GM12891 (cell line): ENCODE measurements at regions not wholly inside any gene's neighbourhood (a gene's known extent, or its start where the extent isn't known, plus 50 kb on each side); places are given as distances from the start of the nearest gene placed in this dataset.

Experiments
- DNase-seq: peaks from one replicate; pipeline ENCODE4 v3.0.0; 2011; ENCODE audit warnings: low spot score; ENCODE audit not compliant: insufficient read length
- FAIRE-seq: peaks from 2 replicates; lab custom pipeline; 2011; peaks lifted over from hg19 to GRCh38; lab: Jason Lieb, UNC
- PAX5 ChIP-seq: IDR thresholded peaks from 2 replicates; pipeline ENCODE4 v1.6.1; 2011; ENCODE audit warnings: low read length, moderate library complexity, mild to moderate bottlenecking; ENCODE audit not compliant: insufficient read depth, severe bottlenecking
- POLR2A ChIP-seq: IDR thresholded peaks from 2 replicates; pipeline ENCODE4 v1.6.1; 2011; ENCODE audit warnings: low read depth, low read length, control low read depth
- POLR2AphosphoS5 ChIP-seq: IDR thresholded peaks from 2 replicates; pipeline ENCODE4 v1.6.1; 2011; ENCODE audit warnings: low read depth, low read length, control low read depth
- POU2F2 ChIP-seq: IDR thresholded peaks from 2 replicates; pipeline ENCODE4 v1.6.1; 2011; ENCODE audit warnings: low read depth, mild to moderate bottlenecking, control low read depth, low read length, moderate library complexity
- SPI1 ChIP-seq: IDR thresholded peaks from 2 replicates; pipeline ENCODE4 v1.6.1; 2011; ENCODE audit warnings: low read depth, low read length, control low read depth
- TAF1 ChIP-seq: IDR thresholded peaks from 2 replicates; pipeline ENCODE4 v1.6.1; 2011; ENCODE audit warnings: low read depth, low read length, control low read depth

DNA sequence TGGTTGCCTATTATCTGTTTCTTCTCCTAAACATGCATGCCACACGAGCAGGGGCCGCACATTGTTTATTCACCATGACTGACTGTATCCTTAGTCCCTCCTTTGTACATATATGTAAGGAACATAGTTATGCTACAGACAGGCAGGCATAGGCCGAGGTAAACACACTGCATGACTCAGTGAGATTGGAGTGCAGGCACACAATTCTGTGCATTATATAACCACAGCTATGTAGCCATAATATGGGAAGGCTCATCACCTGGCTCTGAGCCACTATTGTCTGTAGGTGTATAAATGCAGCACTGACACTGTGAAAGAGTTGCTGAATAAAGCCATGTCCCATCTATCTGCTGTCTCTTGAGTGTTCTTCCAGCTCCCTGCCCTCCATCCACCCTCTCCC is 431.6 kb downstream of the IDS start:
- no peak for TF ChIP-seq PAX5
- no peak for TF ChIP-seq POLR2AphosphoS5
- TF ChIP-seq SPI1, result no peak
- no peak for TF ChIP-seq TAF1
- no peak for TF ChIP-seq POLR2A
- FAIRE-seq (no peak), DNase-seq (no peak)

DNA sequence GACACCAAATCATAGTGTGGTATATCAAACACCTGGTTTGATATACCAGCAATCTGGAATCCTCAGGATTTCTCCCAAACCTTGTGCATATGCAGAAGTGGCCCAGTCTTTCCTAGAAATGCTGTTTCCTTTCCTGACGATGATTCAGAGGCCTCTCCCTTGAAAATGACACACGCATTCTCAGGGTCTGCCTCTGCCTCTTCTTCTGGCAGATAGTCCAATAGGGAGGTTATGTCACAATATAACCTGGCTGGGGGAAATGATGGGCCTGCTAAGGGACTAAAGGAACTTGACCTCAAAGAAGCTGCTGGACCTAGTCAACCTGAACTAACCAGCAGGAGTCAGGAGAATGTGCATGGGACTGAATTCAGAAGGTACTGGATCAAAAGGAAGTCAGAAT is 435.2 kb downstream of the IDS start:
- DNase-seq (no peak), FAIRE-seq (no peak)
- no peak for TF ChIP-seq SPI1
- TF ChIP-seq TAF1, result no peak
- TF ChIP-seq PAX5, result no peak
- no peak for TF ChIP-seq POLR2AphosphoS5
- TF ChIP-seq POLR2A, result no peak
- TF ChIP-seq POU2F2, result no peak

DNA sequence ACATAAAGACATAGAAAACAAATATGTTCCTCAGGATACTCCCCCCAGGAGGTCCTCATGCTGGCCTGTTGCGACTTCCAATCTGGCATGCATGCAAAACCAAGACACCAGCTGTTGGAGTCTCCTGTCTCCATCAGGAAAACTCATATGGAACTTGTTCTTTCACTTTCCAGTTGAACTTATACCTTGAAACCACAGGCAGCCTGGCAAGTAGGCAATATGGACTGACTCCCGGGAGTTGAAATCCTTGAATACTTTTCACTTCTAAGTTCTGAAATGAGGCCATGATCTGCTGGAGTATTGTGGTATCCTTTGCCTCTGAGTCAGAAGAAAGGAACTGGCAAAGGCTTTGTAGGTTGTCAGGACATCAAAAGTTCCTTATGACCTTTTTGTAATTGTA is 444.2 kb downstream of the IDS start:
- TF ChIP-seq POLR2A (no peak), POLR2AphosphoS5 (no peak), SPI1 (no peak), PAX5 (no peak), TAF1 (no peak), POU2F2 (no peak)
- FAIRE-seq (no peak), DNase-seq (no peak)
